ENCODE measurements at regions not wholly inside any gene's neighbourhood (a gene's known extent, or its start where the extent isn't known, plus 50 kb on each side); places are given as distances from the start of the nearest gene placed in this dataset.
A peak's percentile ranks its signal among the peaks of the same experiment; 100 is the strongest.

- TF ChIP-seq, protein P1, sequence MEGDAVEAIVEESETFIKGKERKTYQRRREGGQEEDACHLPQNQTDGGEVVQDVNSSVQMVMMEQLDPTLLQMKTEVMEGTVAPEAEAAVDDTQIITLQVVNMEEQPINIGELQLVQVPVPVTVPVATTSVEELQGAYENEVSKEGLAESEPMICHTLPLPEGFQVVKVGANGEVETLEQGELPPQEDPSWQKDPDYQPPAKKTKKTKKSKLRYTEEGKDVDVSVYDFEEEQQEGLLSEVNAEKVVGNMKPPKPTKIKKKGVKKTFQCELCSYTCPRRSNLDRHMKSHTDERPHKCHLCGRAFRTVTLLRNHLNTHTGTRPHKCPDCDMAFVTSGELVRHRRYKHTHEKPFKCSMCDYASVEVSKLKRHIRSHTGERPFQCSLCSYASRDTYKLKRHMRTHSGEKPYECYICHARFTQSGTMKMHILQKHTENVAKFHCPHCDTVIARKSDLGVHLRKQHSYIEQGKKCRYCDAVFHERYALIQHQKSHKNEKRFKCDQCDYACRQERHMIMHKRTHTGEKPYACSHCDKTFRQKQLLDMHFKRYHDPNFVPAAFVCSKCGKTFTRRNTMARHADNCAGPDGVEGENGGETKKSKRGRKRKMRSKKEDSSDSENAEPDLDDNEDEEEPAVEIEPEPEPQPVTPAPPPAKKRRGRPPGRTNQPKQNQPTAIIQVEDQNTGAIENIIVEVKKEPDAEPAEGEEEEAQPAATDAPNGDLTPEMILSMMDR (IDR thresholded peaks at IDR 0.05; ENCODE audit: insufficient read depth, low read length, severe bottlenecking) = no peak
- DNase-seq (ENCODE audit: low read depth) (no peak), FAIRE-seq (no peak)
- Histone ChIP-seq H3K27me3 (ENCODE audit: control insufficient read depth, insufficient read depth, low read length) (no peaks in the 10 kb centered on the region), H3K4me3 (ENCODE audit: low read depth, low read length) (no peak overlapping the region), H3K36me3 (ENCODE audit: control insufficient read depth, insufficient read depth, low read length) (no peaks in the 10 kb centered on the region)
Observed at GRCh38 chr3:99159220-99159762, 257.8 kb upstream of the DCBLD2 start.

- Histone ChIP-seq H3K27me3 (ENCODE audit: control insufficient read depth, insufficient read depth, low read length) (no peaks in the 10 kb centered on the region), H3K36me3 (ENCODE audit: control insufficient read depth, insufficient read depth, low read length) (no peaks in the 10 kb centered on the region), H3K4me3 (ENCODE audit: low read depth, low read length) (no peak overlapping the region)
- FAIRE-seq (no peak), DNase-seq (ENCODE audit: low read depth) (peak; percentile 13)
- TF ChIP-seq, protein P1 (IDR thresholded peaks at IDR 0.05; ENCODE audit: insufficient read depth, low read length, severe bottlenecking) = no peak
Observed at GRCh38 chr3:99145031-99145430, 243.5 kb upstream of the DCBLD2 start.

GRCh38 chr3:99143493-99143892 is 242.0 kb upstream of the DCBLD2 start:
- no peaks in the 10 kb centered on the region for H3K36me3 ChIP-seq (ENCODE audit: control insufficient read depth, insufficient read depth, low read length)
- TF ChIP-seq, protein P1 (IDR thresholded peaks at IDR 0.05; ENCODE audit: insufficient read depth, low read length, severe bottlenecking) = no peak
- DNase-seq (ENCODE audit: low read depth) (no peak), FAIRE-seq (no peak)
- H3K4me3 ChIP-seq (ENCODE audit: low read depth, low read length) = no peak overlapping the region
- no peaks in the 10 kb centered on the region for H3K27me3 ChIP-seq (ENCODE audit: control insufficient read depth, insufficient read depth, low read length)

DNA sequence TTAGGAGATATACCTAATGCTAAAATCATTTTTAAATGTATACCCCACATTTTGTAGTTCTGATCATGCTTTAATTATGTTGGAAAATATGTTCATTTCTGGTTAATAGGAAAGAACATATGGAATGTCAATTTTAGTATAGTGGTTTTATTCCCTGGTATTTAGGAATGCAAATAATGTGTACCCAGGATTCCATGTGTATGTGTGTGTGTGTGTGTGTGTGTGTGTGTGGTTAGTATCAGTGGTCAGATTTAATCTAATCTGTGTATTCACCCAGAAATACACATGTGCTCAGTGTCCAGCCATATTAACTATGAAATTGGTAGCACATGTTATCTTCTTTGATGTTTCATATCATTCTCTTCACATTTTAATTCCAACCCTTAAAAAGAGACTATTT is 233.5 kb upstream of the DCBLD2 start:
- Histone ChIP-seq H3K27me3 (ENCODE audit: control insufficient read depth, insufficient read depth, low read length) (no peaks in the 10 kb centered on the region), H3K4me3 (ENCODE audit: low read depth, low read length) (no peak overlapping the region), H3K36me3 (ENCODE audit: control insufficient read depth, insufficient read depth, low read length) (no peaks in the 10 kb centered on the region)
- TF ChIP-seq, protein P1 (IDR thresholded peaks at IDR 0.05; ENCODE audit: insufficient read depth, low read length, severe bottlenecking) = no peak
- no peak for FAIRE-seq
- DNase-seq (ENCODE audit: low read depth) = no peak

- FAIRE-seq (no peak), DNase-seq (ENCODE audit: low read depth) (peak; percentile 51)
- H3K27me3 ChIP-seq (ENCODE audit: control insufficient read depth, insufficient read depth, low read length) = no peaks in the 10 kb centered on the region
- TF ChIP-seq, protein P1 (IDR thresholded peaks at IDR 0.05; ENCODE audit: insufficient read depth, low read length, severe bottlenecking) = no peak
- H3K36me3 ChIP-seq (ENCODE audit: control insufficient read depth, insufficient read depth, low read length) = no peaks in the 10 kb centered on the region
- no peak overlapping the region for H3K4me3 ChIP-seq (ENCODE audit: low read depth, low read length)
Observed at GRCh38 chr3:99131876-99132275, 230.4 kb upstream of the DCBLD2 start.

All from bronchial epithelial cell (primary cell).